DND-41 (cell line): ENCODE measurements at regions not wholly inside any gene's neighbourhood (a gene's known extent, or its start where the extent isn't known, plus 50 kb on each side); places are given as distances from the start of the nearest gene placed in this dataset.

Experiments used
- EZH2 ChIP-seq: IDR thresholded peaks from 3 replicates; pipeline ENCODE4 v1.6.1; 2012; ENCODE audit warnings: borderline replicate concordance, low read depth, mild to moderate bottlenecking, moderate library complexity, low read length, inconsistent platforms; ENCODE audit not compliant: severe bottlenecking
- TF ChIP-seq, protein P1 (sequence below): IDR thresholded peaks from 2 replicates; pipeline ENCODE4 v1.5.1; 2012; ENCODE audit warnings: borderline replicate concordance, low read length, moderate library complexity, mild to moderate bottlenecking; ENCODE audit not compliant: poor library complexity, severe bottlenecking; ENCODE audit errors: extremely low read depth

DNA sequence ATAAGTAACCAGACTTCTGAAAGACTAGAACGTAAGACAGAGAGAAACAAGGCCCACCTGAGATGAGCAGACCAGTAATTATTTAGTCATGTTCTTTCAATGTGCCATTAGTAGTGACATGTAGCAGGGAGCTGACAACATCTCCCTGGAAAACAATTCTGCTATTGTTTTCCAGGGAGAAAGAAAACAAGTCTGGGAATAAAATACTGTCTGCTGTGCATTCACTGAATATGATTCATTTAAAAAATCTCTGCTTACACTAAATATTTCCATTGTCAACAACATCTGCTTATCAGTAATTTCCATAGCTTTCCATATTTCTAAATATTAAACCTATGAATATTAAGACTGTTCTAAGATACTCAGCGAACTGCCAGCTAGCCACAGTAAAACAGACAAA is 80.0 kb downstream of the VCAM1 start:
- TF ChIP-seq, protein P1, sequence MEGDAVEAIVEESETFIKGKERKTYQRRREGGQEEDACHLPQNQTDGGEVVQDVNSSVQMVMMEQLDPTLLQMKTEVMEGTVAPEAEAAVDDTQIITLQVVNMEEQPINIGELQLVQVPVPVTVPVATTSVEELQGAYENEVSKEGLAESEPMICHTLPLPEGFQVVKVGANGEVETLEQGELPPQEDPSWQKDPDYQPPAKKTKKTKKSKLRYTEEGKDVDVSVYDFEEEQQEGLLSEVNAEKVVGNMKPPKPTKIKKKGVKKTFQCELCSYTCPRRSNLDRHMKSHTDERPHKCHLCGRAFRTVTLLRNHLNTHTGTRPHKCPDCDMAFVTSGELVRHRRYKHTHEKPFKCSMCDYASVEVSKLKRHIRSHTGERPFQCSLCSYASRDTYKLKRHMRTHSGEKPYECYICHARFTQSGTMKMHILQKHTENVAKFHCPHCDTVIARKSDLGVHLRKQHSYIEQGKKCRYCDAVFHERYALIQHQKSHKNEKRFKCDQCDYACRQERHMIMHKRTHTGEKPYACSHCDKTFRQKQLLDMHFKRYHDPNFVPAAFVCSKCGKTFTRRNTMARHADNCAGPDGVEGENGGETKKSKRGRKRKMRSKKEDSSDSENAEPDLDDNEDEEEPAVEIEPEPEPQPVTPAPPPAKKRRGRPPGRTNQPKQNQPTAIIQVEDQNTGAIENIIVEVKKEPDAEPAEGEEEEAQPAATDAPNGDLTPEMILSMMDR = no peak
- TF ChIP-seq EZH2 = no peak
